OCI-LY1 (cell line): ENCODE measurements at regions not wholly inside any gene's neighbourhood (a gene's known extent, or its start where the extent isn't known, plus 50 kb on each side); places are given as distances from the start of the nearest gene placed in this dataset.

Experiments
- EZH2 ChIP-seq: fragments of 200-600 bp; sonication (generic), shearing (Covaris generic); IDR thresholded peaks from 2 replicates; pipeline ENCODE4 v1.8.0; 2017; ENCODE audit warnings: borderline replicate concordance, mixed run types, mild to moderate bottlenecking, antibody characterized with exemption, low read length, moderate library complexity, mixed read lengths
- TF ChIP-seq, protein P1 (sequence below): fragments of 200-600 bp; sonication (generic), shearing (Covaris generic); IDR thresholded peaks from 2 replicates; pipeline ENCODE4 v1.5.1; 2017; ENCODE audit warnings: mild to moderate bottlenecking, antibody characterized with exemption, low read length, moderate library complexity, mixed read lengths

DNA sequence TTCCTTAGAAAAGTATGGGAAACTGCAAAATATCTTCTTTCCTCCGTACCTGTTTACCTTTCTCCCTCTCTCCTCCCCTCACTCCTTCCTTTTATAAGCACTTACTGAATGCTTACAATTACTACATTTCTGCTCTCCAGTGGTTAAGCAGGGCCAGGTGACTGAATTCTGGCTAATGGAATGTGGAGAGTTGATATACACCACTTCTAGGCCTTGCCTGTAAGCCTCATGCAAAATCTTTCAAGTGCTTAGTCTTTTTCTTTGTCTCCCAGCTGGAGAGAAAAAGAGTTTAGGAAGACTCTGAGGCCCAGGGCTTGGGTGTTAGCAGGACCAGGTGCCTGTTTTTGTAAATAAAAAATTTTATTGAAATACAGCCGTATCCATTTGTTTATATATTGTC, 77.7 kb upstream of the CACNA1E start:
- TF ChIP-seq, protein P1, sequence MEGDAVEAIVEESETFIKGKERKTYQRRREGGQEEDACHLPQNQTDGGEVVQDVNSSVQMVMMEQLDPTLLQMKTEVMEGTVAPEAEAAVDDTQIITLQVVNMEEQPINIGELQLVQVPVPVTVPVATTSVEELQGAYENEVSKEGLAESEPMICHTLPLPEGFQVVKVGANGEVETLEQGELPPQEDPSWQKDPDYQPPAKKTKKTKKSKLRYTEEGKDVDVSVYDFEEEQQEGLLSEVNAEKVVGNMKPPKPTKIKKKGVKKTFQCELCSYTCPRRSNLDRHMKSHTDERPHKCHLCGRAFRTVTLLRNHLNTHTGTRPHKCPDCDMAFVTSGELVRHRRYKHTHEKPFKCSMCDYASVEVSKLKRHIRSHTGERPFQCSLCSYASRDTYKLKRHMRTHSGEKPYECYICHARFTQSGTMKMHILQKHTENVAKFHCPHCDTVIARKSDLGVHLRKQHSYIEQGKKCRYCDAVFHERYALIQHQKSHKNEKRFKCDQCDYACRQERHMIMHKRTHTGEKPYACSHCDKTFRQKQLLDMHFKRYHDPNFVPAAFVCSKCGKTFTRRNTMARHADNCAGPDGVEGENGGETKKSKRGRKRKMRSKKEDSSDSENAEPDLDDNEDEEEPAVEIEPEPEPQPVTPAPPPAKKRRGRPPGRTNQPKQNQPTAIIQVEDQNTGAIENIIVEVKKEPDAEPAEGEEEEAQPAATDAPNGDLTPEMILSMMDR, result no peak
- no peak for TF ChIP-seq EZH2
